ENCODE measurements at regions not wholly inside any gene's neighbourhood (a gene's known extent, or its start where the extent isn't known, plus 50 kb on each side); places are given as distances from the start of the nearest gene placed in this dataset.

DNA sequence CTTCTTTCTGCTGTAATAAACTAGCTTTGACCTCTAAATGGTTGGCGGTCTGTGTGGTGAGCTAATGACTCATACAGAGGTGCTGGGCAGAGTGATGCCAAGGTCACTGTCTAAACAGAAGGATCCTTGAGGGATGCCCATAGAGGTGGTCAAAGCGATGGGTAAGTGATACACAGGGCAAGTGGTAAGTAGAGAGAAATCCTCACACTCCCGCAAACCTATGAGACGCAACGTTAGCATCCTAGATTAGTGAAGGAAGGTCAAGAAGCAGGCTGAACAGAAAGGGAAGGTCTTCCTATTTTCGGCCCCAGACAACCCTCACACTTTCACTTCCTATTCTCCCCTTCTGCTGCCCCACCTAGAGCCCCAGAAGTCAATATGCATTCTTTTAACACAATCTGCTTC is 65.6 kb upstream of the SESN3 start:
- no peak for DNase-seq (ENCODE audit: low spot score)
- TF ChIP-seq, protein P1, sequence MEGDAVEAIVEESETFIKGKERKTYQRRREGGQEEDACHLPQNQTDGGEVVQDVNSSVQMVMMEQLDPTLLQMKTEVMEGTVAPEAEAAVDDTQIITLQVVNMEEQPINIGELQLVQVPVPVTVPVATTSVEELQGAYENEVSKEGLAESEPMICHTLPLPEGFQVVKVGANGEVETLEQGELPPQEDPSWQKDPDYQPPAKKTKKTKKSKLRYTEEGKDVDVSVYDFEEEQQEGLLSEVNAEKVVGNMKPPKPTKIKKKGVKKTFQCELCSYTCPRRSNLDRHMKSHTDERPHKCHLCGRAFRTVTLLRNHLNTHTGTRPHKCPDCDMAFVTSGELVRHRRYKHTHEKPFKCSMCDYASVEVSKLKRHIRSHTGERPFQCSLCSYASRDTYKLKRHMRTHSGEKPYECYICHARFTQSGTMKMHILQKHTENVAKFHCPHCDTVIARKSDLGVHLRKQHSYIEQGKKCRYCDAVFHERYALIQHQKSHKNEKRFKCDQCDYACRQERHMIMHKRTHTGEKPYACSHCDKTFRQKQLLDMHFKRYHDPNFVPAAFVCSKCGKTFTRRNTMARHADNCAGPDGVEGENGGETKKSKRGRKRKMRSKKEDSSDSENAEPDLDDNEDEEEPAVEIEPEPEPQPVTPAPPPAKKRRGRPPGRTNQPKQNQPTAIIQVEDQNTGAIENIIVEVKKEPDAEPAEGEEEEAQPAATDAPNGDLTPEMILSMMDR (IDR thresholded peaks at IDR 0.05) = no peak
- peak; percentile 55 for ATAC-seq (ENCODE audit: low FRiP score)

DNA sequence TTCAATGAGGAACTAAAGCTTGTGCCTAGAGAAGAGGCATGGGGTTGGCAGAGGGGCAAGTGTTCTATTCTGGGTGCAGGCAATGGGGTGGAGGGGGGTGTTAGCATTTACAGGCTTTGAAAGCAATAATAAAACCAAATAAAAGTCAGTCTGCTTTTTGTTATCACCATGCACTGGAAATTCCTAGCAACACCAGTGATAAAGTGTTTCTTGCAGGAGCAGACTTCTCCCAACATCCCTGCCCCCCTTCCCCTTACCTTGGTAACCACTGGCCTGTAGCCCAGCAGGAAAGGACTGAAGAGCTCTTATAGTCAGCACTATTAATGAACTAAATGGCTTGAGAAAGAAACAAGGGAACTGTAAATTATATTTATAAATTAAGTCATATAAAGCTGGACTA is 65.2 kb upstream of the SESN3 start:
- no peak for DNase-seq (ENCODE audit: low spot score)
- TF ChIP-seq, protein P1 (IDR thresholded peaks at IDR 0.05) = no peak
- peak; percentile 42 for ATAC-seq (ENCODE audit: low FRiP score)

DNA sequence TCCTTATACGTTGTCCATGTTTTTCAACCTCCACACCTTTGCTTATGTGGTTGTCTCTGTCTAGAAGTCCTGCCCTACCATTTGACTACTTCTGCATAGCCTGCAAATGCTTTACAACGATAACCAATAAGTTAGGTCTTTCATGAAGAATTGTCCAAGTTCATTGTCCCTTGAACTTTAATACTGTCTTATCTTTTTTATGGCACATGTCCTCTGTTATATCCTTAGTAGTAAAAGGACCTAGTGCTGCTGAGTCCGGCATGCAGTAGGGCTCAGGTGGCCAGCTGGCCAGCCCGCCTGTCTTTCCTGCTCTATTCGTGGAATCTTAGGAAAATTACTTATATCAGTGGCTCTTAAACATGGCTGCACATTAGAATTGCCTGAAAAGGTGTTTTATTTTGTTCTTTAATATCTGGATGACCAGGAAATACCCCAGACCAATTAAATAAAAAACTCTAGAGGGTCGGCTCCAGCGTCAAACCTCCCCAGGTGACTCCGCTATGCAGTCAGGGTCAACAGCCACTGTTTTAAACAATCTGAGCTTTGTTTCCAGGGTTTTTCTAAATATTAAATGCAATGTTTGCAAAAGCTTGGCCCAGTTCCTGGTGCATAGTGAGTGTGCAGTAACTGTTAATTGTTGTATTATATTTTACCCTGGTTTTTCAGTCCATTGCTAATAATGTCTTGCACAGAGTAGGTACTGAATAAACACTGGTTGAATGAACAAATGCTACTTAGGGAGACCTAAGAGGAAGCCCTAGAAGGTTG is 64.6 kb upstream of the SESN3 start:
- ATAC-seq (ENCODE audit: low FRiP score) (no peak), DNase-seq (ENCODE audit: low spot score) (no peak)
- TF ChIP-seq, protein P1 (IDR thresholded peaks at IDR 0.05) = no peak

DNA sequence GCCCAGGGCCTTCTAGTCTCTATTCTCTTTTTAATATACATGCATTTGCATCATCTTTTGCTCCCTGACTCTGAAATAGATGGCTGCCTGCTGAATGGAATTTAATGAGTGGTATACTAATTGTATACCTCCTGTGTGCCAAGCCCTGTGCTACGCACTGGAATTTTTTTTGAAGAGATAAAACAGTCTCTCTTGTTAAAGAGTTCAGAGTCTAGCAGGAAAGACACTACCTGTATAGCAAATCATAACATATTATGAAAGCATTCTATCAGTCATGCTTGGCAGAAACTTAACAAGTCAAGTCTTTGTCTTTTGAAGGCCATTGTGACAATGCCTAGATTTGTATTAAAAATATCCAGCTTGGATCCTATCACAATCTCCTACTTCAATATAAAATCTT is 63.7 kb upstream of the SESN3 start:
- DNase-seq (ENCODE audit: low spot score) (no peak), ATAC-seq (ENCODE audit: low FRiP score) (no peak)
- TF ChIP-seq, protein P1 (IDR thresholded peaks at IDR 0.05) = no peak

DNA sequence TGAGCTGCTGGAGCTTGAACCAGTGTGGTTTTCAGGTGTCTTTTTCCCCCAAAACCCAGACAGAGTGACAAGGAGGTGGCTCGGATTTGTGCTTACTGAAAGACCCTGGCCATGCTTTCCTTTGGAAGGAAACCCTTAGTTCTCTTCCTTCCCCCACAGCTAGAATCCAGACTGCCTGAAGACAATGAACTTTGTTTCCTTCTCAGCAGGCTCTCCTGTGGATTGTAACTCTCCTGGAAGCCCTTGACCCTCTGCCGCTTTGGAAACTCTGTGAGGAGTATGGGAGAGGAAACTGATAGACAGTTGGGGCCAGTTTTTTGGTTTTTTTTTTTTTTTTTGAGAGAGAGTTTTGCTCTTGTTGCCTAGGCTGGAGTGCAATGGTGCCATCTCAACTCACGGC is 62.1 kb upstream of the SESN3 start:
- ATAC-seq (ENCODE audit: low FRiP score) = no peak
- TF ChIP-seq, protein P1 (IDR thresholded peaks at IDR 0.05) = no peak
- DNase-seq (ENCODE audit: low spot score) = no peak

DNA sequence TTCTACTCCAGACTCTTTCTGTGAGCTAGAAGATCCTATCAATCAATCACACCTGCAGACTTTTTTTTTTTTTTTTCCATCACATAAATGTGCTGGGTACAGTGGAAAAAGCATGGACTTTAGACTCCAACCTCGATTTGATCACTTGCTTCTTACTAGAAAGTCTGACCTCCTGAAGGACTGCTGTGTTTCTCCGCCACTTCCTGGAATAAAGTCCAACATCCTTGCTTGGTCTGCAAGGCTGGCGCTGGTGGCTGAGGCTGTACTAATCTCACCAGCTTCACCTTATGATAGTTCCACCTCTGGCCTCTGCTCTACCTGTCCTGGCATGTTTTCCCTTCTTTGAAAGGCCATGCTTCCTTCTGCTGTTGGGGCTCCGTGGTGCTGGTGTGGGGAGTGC is 60.9 kb upstream of the SESN3 start:
- DNase-seq (ENCODE audit: low spot score) = no peak
- TF ChIP-seq, protein P1 (IDR thresholded peaks at IDR 0.05) = no peak
- ATAC-seq (ENCODE audit: low FRiP score) = no peak

DNA sequence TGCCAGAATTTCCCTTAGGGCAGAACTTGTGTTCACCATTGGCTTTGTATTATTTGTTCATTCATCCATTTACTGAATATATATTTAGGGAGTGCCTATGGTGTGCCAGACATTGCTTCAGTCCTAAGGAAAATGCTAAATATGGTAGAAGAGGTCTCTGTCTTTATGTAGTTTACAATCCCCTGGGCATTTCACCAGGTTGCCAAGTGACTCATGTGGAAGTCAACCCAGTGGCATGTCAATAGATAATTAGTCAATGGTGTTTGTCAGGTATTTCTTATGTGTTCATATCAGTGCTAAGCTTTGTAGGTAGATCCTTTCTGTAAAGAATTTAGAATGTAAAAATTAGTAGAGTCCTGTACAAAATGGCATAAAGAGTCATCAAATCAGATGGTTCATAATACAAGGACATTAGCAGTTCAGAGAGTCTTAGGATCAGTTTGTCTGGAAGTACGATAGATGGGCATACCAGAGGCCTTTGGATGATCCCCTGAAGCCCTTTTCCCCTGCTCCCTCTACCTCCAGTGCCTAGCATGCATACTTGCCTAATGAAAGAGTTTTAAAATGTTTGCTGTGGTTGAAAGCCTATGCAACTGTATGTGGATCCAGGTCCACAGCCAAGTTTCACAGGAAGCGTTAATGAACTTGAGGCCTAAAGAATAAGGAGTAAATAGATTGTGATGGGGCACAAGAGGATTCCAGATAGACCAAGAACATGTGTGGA is 58.5 kb upstream of the SESN3 start:
- DNase-seq (ENCODE audit: low spot score) (no peak), ATAC-seq (ENCODE audit: low FRiP score) (no peak)
- TF ChIP-seq, protein P1 (IDR thresholded peaks at IDR 0.05) = no peak
